Body of pancreas (tissue), 4 donors: ENCODE measurements at regions not wholly inside any gene's neighbourhood (a gene's known extent, or its start where the extent isn't known, plus 50 kb on each side); places are given as distances from the start of the nearest gene placed in this dataset.

Source experiments
- ATAC-seq: fragments of 150-250 bp; one replicate; pipeline ENCODE4 v1.9.1; 2016
- DNase-seq, 4 donors: peaks; one replicate each; pipeline ENCODE4 v3.0.0-alpha.2; 2019
- H3K27ac ChIP-seq, 4 donors: fragments of 200-600 bp; sonication (generic); 1 replicate in 3 of 4; 2 replicates in 1 of 4; pipeline versions ENCODE4 v1.5.1 to v1.6.1; 2016 to 2019; ENCODE audit warnings: mild to moderate bottlenecking in 1 of 4, mixed read lengths in 1 of 4, moderate library complexity in 1 of 4
- H3K27me3 ChIP-seq, 2 donors: fragments of 200-600 bp; sonication (generic); one replicate each; pipeline ENCODE4 v1.6.0; 2016; ENCODE audit warnings: mild to moderate bottlenecking in 1 of 2
- H3K36me3 ChIP-seq, 2 donors: fragments of 200-600 bp; sonication (generic); replicated peaks in 1 of 2; 2 replicates each; pipeline ENCODE4 v1.5.1; 2016; ENCODE audit warnings: low read depth in 2 of 2; ENCODE audit not compliant: insufficient read depth in 1 of 2
- H3K4me1 ChIP-seq: fragments of 200-600 bp; sonication (generic); one replicate; pipeline ENCODE4 v1.6.0; 2016
- H3K4me3 ChIP-seq, 2 donors: fragments of 200-600 bp; sonication (generic); 1 replicate in 1 of 2; 2 replicates in 1 of 2; pipeline ENCODE4 v1.5.1; 2016 to 2019
- H3K9me3 ChIP-seq, 3 donors: fragments of 200-600 bp; sonication (generic); 1 replicate in 2 of 3; 2 replicates in 1 of 3; pipeline ENCODE4 v1.5.1; 2016
- POLR2A ChIP-seq, 3 donors: fragments of 450-650 bp; IDR thresholded peaks; one replicate each; pipeline ENCODE4 v1.6.1; 2016; ENCODE audit warnings: antibody characterized with exemption in 3 of 3, mild to moderate bottlenecking in 2 of 3
- WGBS, 2 donors: methylation state at CpG; one replicate each; pipeline ENCODE4 v1.1.5; 2017; 5-methylcytosine and 5-hydroxymethylcytosine counted together
- intact Hi-C: fragments of 100-400 bp; cut with DNase I; formaldehyde crosslinking; loops from one replicate; pipeline ENCODE4 v1.15.1; 2023
- TF ChIP-seq, protein P1 (sequence below), 7 experiments: fragments of 450-650 bp in 4 of 7; fragments of 200-600 bp in 3 of 7; sonication (generic) in 3 of 7; IDR thresholded peaks; one replicate each; pipeline ENCODE4 v1.5.1; 2016 to 2019; ENCODE audit warnings: antibody characterized with exemption in 7 of 7

DNA sequence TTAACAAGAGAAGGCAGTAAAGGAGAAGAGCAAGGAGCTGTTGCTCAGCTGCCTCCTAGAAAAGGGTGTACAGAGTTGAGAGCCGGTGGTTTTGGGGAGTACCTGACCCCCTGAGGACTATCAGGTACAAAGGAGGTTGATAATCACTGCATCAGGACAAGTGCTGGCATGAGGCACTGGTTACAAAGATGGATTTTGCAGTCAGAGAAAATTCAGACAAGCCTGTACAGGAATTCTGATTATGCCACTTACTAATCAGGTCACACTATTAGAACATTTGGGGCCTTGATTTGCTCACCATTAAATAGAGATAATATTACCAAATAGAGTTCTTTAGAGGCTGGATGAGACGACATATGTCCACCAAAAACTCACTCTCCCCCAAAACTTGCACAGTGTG lies 450.9 kb upstream of the TMPO start:
- H3K27ac ChIP-seq = no peak overlapping the region
- no peaks in the 10 kb centered on the region for H3K9me3 ChIP-seq
- no peak for TF ChIP-seq POLR2A (IDR thresholded peaks at IDR 0.05)
- TF ChIP-seq, protein P1, sequence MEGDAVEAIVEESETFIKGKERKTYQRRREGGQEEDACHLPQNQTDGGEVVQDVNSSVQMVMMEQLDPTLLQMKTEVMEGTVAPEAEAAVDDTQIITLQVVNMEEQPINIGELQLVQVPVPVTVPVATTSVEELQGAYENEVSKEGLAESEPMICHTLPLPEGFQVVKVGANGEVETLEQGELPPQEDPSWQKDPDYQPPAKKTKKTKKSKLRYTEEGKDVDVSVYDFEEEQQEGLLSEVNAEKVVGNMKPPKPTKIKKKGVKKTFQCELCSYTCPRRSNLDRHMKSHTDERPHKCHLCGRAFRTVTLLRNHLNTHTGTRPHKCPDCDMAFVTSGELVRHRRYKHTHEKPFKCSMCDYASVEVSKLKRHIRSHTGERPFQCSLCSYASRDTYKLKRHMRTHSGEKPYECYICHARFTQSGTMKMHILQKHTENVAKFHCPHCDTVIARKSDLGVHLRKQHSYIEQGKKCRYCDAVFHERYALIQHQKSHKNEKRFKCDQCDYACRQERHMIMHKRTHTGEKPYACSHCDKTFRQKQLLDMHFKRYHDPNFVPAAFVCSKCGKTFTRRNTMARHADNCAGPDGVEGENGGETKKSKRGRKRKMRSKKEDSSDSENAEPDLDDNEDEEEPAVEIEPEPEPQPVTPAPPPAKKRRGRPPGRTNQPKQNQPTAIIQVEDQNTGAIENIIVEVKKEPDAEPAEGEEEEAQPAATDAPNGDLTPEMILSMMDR (IDR thresholded peaks at IDR 0.05) = no peak
- DNase-seq (no peak), ATAC-seq (no peak)
- no peak overlapping the region for H3K4me3 ChIP-seq
- intact Hi-C loops = no loop called here
- no peaks in the 10 kb centered on the region for H3K4me1 ChIP-seq
- H3K36me3 ChIP-seq = no peaks in the 10 kb centered on the region
- H3K27me3 ChIP-seq = no peaks in the 10 kb centered on the region
- WGBS, 2 donors = 52 to 55% methylated on average over 2 of the region's 2 CpGs

DNA sequence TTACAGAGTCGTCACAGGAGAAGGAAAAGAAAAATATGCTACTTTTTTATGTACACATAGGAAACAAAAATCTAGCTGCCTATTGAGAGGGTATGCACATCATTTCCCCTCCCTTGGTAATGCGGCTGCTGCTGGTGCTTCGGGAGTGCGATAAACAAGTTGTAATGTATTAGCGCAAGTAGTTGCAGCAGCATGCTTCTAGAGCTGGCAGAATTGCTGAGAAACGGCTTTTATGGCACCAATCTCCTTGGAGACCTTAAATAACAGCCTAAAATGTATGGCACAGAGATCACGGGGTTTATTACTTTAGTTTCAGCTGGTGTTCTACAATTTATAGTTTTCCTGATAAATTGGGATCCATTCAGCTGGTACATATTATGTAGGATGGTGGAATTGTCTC lies 447.6 kb upstream of the TMPO start:
- intact Hi-C loops = no loop called here
- no peak for ATAC-seq
- H3K4me1 ChIP-seq = no peaks in the 10 kb centered on the region
- no peak overlapping the region for H3K4me3 ChIP-seq
- H3K27ac ChIP-seq = no peak overlapping the region
- H3K36me3 ChIP-seq = no peaks in the 10 kb centered on the region
- 76% methylated on average over 7 of the region's 7 CpGs for WGBS, 2 donors
- H3K9me3 ChIP-seq = no peaks in the 10 kb centered on the region
- TF ChIP-seq, protein P1 (IDR thresholded peaks at IDR 0.05) = no peak
- no peak for TF ChIP-seq POLR2A (IDR thresholded peaks at IDR 0.05)
- DNase-seq = no peak
- no peaks in the 10 kb centered on the region for H3K27me3 ChIP-seq

DNA sequence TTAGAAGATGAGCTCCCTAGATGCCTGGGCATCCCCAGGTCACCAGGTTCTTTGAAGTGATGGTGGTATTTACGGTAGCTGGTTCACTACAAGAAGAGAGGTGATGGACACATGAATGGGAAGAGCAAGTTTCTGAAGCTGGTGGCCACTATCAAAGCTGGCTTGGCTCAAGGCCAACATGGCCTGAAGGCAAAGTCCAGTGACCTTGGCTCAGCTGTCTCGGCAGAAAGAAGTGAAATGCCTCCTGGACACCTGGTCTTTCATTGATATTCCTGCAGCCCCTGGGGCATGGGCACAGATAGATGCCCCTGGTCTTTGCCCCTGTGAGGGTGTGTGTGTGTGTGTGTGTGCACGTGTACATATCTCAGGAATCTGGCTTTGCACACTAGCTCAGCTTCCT lies 441.8 kb upstream of the TMPO start:
- no peak overlapping the region for H3K27ac ChIP-seq
- H3K9me3 ChIP-seq = no peaks in the 10 kb centered on the region
- H3K36me3 ChIP-seq = no peaks in the 10 kb centered on the region
- 31 to 43% methylated on average over 3 of the region's 3 CpGs for WGBS, 2 donors
- H3K27me3 ChIP-seq = no peaks in the 10 kb centered on the region
- peak in 1 of 4 donors; percentile 10 for DNase-seq
- intact Hi-C loops = no loop called here
- no peak for ATAC-seq
- TF ChIP-seq, protein P1 (IDR thresholded peaks at IDR 0.05) = no peak
- no peak for TF ChIP-seq POLR2A (IDR thresholded peaks at IDR 0.05)
- no peak overlapping the region for H3K4me3 ChIP-seq
- H3K4me1 ChIP-seq = no peaks in the 10 kb centered on the region

DNA sequence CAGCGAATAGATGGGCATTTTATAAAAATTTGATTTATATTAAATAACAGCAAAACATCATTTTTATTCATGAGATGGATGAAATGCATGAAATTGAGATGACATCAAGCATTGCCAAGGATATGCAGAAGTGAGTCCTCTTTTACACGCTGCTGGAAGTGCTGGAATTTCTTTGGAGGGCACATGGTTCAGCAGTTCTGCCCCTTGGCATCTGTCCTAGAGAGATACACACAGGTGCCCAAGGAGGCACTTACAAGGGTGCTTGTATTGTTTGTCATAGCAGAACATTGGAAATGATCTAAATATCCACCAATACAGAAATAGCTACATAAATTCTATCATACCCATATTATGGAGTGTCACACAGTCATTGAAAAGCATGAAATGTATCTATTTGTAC lies 441.1 kb upstream of the TMPO start:
- no peaks in the 10 kb centered on the region for H3K9me3 ChIP-seq
- ATAC-seq = no peak
- H3K27ac ChIP-seq = no peak overlapping the region
- H3K4me1 ChIP-seq = no peaks in the 10 kb centered on the region
- DNase-seq = no peak
- no peak for TF ChIP-seq POLR2A (IDR thresholded peaks at IDR 0.05)
- TF ChIP-seq, protein P1 (IDR thresholded peaks at IDR 0.05) = no peak
- no peaks in the 10 kb centered on the region for H3K27me3 ChIP-seq
- H3K36me3 ChIP-seq = no peaks in the 10 kb centered on the region
- WGBS, 2 donors = 68 to 85% methylated on average over 2 of the region's 2 CpGs
- intact Hi-C loops = no loop called here
- H3K4me3 ChIP-seq = no peak overlapping the region

DNA sequence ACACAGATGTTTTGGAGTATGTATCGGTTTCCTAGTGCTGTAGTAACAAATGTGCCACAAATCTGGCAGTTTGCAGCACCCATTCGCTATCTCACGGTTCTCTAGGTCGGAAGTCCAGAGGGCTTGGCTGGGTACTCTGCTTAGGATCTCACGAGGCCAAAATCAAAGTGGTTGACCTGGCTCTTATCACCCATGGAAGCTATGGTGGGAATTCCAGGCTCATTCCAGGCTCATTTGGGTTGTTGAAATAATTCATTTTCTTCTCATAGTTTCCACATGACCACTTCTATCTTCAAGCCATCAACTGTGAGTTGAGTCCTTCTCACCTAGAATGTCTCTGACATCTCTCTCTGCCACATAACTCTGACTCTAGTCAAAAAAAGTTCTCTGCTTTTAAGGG lies 431.0 kb upstream of the TMPO start:
- TF ChIP-seq, protein P1 (IDR thresholded peaks at IDR 0.05) = no peak
- no peak for TF ChIP-seq POLR2A (IDR thresholded peaks at IDR 0.05)
- Histone ChIP-seq H3K27ac (no peak overlapping the region), H3K36me3 (no peaks in the 10 kb centered on the region), H3K27me3 (no peaks in the 10 kb centered on the region), H3K4me3 (no peak overlapping the region), H3K4me1 (no peaks in the 10 kb centered on the region), H3K9me3 (no peaks in the 10 kb centered on the region)
- intact Hi-C loops = no loop called here
- 64 to 67% methylated on average over 5 of the region's 5 CpGs for WGBS, 2 donors
- ATAC-seq = no peak
- no peak for DNase-seq
